RPMI8226 (cell line): ENCODE measurements at regions not wholly inside any gene's neighbourhood (a gene's known extent, or its start where the extent isn't known, plus 50 kb on each side); places are given as distances from the start of the nearest gene placed in this dataset.
A peak's percentile ranks its signal among the peaks of the same experiment; 100 is the strongest.
"Not testable (repeated sequence)": the region's sequence is repeated elsewhere in the genome, so short reads cannot be mapped to it uniquely, and the experiment has no call there.

ENCODE experiments used
- DNase-seq: peaks from one replicate; pipeline ENCODE4 v3.0.0-alpha.2; 2015

DNA sequence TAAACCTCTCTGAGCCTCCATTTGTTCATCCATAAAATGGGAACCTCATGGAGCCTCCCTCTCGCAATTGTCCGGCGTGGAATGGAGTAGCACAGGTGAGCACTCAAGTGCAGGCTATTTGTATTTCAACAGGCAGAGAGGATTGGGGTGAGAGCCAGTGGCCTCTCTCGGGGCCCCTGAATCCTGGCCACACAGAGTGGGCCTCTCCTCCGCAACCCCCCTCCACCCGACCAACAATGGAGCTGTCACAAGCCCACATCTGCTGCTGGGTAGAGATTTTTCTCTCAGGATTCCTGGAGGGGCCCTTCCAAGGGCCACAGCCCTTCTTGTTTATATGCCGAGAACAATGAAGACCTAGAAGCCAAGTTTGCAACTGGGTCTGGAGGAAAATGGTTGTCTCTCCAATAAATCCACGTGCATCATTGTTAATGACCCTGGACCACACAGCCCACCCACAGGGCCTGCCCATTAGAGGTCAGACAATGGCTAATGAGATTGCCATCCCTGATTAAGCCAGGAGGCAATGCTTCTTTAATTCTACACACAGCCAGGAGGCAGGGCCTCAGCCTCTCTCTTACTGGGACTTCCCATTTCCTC, 233.0 kb downstream of the ANKRD60 start:
- no peak for DNase-seq

DNA sequence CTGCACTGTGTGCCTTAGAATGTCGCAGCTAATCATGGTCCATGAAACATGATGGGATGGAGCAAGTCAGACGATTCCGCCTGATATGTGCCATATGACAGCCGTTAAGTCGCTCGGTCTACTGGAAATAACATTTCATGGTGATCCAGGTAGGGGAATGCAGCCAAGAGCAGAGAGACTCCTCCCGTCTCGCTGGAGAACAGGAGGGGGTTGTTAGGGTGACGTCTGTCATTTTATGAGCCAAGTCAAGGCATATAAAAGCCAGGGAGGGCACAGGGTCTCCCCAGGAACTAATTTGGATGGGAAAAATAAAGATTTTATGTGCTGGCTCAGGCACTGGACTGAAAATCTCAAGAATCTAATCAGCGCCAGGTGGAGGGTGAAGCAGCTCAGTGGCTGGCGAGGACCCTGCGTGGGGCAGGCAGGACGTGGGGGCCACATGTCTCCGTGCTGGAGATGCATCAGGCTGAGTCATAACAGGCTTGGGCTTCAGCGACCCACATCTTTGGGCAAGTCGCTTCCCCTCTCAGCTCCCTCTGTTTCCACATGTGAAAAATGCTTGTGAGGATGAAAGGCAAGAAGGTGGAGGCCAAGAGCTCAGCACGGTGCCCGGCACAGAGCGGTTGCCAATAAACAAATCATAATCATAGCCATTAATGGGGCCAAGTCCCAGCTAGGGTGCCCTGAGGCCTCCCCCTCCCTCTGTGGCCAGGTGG, 234.6 kb downstream of the ANKRD60 start:
- no peak for DNase-seq

DNA sequence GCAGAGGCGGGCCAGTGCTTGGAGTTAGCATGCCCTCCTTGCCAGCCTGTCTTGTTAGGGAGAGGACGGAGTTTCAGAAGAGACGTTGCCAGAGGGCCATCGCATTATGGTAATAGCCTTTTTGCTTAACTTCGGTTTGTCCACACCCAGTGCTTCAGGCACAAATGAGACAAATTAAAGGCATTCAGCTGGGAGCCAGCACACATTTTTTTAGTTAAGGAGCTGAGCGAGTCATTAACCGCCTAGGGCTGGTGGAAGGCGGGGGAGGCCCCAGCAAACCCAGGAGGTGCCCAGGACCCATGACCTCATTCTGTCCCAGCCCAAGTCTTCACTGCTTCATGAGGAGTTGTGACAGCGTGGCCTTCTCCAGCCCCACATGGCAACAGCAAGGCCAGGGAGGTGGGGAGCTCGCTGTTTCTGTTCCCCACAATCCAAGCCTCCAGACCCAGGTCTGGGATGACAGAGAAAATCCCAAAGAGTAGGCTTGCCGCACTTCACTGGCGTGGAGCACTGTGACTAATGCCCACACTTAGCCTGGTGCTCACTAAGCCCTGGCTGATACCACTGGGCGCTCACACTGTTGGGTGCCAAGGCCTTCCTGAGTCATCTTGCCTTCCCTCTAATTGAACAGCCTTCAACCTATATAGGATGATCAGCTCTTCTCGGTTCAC, 237.1 kb downstream of the ANKRD60 start:
- DNase-seq = no peak

DNA sequence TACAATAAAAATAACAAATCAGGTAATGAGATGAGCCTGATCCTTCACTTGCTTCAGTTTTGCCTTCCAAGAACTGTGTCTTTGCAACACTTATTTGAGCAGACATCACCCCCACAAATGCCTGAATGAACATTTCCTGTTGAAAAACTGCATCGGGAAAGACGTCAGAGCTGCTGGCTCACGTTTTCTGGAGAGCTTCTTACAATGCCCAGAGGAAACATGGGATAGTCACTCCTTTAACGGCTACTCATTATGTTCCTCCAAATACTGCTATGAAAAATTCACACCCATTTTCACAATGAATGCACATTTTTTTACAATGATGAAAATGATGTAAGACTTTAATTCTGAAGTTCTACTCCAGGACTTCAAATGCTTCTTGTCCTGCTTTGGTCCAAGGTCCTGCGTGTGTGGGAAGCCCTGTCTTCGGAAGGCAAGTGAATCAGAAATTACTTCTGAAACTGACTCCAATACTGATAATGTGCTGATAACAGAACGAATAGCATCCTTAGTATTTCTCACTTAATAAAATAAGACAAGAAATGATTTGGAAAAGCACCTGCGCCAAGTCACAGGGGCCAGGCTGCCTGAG, 238.0 kb downstream of the ANKRD60 start:
- DNase-seq = no peak

DNA sequence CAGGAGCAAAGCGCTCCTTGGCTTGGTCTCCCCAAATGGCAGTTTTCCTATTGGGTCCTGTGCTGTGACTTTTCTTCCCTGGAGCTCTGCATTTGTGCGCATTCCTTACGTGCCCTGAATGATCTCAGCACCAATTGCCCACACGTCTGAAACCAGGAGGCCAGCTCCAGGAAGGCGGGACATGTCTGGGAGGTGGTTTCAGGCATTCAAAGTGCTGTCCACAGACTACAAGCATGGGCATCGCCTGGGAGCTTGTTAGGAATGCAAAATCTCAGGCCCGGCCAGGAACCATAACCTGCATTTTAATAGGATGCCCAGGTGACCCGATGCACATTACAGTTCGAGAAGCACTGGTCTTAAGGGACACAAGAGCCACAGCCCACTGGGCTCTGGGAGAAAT, 239.6 kb downstream of the ANKRD60 start:
- no peak for DNase-seq

DNA sequence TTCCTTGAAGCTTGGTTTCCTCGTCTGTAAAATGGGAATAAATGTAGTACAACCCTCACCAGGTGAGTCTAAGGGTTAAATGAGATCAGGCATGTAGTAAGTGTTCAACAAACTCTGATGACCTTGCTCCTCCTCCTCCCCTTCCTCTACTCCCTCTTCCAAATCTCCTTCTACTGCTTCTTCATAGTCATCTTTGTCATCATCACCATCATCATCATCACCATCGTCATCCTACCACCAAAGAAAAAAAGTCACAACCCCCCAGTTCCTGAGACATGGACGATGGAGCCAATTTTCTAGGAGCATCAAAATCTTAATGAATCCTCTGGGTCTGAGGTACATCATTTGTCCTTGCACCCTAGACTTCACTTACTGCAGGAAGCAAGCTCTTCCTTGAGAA, 240.0 kb downstream of the ANKRD60 start:
- no peak for DNase-seq

DNA sequence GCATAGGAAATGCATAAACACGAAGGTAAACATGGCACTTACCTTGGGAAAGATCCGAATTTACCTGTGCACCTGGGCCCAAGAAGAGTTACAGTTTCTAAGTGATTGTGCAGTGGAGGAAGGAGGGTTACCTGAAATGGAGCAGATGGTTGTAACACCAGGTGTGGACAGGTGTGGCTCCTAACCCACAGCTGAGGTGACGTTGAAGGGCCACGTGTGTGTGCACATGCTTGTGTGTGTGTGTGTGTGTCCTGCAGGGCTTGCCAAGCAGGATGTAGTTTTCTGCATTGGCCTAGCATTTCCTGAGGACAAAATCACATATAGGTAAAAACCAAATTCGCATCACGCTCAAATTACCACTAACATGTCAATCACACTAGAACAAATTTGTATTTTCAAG, 240.8 kb downstream of the ANKRD60 start:
- DNase-seq = no peak

DNA sequence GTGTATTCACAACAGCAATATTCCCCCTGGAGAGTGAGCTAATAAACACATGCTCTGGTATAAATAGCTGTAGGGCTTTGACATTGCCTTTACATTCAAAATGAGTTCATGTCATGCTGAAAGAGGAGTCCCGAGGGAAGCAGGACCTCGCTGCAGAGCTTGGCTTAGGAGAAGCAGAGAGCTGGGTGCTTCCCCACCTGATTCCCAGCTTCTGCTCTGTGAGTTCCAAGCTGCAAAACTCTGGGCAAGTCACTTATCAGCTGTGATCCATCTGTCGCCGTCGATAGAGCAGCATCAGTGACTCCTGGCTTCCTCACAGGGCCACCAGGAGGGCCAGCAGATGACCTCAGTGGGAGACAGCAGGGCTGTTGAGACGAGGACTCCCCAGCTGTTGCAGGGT, 241.8 kb downstream of the ANKRD60 start:
- DNase-seq = no peak

DNA sequence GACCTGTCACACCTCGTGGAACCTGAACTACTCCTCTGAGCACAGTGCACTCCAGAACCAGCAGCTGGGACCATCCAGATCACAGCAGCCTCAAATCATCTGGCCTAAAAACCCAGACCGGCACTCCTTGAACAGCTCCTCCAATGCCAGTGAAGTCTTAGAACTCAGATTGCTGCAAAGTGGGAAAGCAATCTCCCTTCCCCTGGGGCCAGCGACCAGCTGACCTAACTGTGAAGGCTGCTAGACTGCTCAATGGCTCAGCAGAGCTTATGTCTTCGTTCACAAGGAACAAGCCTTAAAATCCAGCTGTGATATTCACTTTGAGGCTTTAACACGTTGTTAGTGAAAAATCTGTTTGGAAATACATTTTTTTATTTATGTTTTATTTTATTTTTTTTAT, 243.2 kb downstream of the ANKRD60 start:
- no peak for DNase-seq

DNA sequence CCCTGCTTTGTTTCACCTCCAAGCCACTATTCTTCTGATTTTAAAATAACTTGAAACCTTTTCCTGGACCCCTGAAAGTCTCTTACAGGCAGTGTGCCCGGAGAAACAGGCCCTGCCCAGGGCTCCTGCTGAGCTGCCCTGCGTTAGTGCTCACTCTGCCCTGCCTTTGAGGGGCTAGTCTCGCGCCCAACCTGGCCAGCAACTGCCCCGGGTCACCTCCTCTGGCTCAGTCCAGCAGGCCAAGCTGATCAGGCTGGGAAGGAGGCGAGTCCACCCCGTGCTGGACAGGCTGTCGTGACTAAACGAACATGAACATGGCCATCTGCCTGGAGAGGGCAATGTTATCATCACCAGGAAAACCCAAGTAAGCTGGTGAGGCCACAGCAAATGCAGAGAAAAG, 245.4 kb downstream of the ANKRD60 start:
- no peak for DNase-seq

DNA sequence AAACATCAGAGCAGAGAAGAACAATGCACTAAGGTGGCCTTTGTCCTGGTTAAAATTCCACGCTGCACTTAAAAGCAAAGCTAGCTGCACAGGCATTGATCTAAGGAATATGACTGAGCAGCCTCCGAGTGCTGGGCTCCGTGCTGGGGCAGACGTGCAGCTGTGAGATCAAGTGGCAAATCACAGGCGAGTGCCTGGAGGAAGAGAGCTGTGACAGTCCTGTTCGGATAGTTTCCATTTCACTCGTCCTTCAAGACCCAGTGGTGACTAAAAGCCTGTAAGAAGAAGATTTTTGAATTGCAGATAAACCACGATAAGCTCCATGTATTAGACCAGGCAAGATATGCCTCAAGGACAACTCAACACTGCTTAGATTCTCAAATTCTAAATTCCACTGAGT, 247.9 kb downstream of the ANKRD60 start:
- DNase-seq = no peak

DNA sequence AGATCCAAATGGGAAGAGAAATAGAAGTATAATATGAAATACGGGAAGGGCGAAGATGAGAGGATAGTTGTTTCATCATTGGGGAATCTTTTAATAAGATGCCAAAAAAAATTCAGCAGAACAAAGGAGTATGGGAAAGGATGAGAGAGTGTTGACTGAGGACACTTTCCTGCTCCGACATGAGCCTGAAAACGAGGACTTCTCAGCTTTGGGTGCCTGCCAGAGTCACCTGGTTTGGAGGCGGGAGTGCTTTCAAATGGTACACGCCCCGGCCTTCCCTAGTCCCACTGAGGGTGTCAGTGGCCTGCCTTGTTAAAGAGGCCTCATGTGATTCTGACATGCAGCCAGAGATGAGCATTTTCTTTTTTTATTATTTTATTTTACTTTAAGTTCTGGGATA, 250.9 kb downstream of the ANKRD60 start:
- DNase-seq = peak; percentile 6

DNA sequence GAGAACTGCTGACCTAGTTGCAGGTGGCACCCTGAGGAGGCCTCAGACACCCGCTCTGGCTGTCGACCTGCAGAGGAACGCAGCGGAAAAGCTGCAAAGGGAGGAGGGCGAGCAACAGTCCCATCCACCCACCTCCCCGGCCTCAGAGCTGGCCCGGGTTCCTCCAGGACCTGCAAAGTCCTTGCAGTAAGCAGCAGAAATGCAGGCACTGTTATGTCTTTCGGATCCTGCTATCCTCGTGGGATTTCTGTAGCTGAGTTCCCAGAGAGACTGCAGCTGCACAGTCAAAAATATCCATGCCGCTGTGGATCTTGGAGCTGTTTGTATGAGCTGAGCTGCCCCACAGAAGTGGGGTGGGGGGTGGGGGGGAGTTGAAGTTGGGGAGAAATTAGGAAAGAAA, 251.3 kb downstream of the ANKRD60 start:
- DNase-seq = no peak

DNA sequence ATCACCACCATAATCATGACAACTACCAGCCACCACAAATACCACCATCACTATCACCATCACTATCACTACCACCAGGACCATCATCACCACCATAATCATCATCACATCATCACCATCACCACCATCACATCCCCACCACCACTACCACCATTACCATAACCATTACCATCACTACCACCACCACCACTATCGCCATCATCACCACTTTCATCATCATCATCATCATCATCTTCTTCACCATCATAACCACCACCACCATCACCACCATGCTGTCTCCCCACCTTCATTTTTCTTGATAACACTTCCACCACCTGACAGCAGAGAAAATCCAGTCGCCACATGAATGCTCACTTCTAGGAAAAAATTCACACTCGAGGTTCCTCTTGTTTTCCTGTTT, 253.6 kb downstream of the ANKRD60 start:
- no peak for DNase-seq

DNA sequence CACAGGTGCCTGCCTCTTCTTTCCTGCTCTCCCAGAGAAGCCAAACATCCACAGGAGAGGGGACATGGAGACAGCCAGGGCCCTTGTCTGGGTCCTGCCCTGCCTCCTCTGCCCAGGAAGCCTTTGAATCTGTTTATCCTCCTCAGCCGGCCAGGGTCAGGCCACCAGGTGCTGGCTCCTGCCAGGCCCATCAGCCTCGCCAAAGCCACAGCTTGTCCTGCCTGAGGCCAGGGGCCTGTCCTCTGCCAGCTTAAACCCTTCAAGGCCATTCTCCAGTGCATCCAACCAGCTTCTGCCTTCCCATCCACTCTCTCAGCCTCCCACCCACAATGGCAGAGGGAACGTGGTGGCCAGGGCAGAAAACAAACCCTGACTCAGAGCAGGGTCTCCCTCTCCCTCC, 254.6 kb downstream of the ANKRD60 start:
- no peak for DNase-seq

DNA sequence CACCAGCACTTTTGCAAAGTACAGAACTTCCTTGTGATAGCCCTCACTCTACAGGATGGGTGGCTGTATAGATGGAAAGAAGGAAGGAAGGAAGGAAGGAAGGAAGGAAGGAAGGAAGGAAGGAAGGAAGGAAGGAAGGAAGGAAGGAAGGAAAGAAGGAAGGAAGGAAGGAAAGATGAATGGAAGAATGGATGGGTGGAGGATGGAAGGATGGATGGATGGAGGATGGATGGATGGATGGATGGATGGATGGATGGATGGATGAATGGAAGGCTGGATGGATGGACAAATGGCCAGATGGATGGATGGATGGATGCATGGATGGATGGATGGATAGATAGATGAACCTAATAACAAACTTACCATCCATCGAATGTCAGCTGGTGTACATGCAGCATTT, 256.9 kb downstream of the ANKRD60 start:
- not testable (repeated sequence) for DNase-seq

DNA sequence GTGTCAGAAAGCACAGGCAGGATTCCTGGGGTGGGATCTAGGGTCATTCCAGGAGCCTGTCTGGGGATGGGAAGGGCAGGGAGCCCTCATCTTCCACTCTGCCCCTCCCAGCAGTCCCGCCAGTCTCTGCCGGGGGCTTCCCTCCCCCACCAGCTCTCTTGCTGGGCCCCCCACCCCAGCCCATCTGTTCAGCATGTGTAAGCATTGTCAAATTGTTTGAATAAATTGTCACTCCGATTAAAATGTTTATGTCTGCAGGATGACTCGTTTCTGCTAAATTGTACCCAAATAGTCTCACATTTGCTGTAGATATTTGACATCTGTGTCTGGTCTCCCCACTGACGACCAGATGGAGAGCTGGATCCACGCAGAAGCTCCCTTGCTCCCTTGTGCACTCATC, 257.6 kb downstream of the ANKRD60 start:
- no peak for DNase-seq

DNA sequence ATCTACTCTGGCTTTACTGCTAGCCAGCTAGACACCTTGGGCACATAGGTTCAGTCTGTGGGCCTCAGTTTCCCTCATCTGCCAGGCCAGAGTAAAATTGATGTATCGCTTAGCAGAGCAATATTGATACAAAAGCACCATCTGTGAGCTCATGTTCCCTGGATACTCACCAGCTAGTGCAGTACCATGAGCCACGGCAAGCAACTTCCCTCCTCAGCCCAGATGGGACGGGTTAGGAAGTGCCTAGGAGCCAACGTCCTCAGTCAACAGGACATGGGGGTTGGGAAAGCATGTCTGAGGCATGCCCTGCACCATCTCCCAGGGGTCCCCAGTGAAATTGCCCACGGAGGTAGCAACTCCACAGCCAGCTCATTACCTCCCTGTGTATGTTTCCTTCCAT, 258.3 kb downstream of the ANKRD60 start:
- DNase-seq = no peak

DNA sequence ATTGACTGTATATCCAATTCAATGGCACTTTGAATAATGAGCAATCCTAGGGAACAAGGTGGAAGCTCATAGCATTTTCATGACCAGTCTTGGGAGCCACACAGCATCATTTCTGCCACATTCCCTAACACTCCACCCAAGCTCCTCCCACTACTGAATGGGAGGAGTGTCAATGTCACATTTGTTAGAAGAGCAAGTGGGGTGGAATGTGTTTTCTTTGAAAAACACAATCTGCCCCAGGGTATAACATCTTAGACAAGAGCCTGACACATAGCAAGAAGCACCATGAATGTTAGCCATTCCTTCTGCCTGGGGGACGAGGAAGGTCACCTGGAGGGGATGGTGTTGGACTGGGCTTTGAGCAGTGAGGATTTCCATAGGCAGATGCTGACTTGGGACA, 258.3 kb upstream of the PMEPA1 start:
- DNase-seq = no peak

DNA sequence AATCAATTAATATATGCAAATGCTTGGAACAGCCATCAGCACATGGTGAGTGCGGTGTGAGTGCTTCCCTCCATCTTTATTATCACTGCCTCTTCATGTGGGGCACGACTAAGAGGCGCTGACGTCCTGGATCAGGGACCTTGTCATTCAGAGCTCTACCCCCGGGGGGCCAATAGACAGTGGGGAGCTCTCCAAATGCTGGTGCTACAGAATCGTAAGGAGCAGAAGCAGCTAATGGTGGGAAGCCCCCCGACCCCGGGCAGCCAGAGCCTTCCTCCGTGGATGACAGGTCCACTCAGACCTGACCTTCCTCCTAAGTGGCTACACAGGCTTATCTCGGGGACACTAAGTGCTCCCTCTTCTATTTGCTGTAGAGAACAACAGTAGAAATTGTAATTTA, 257.5 kb upstream of the PMEPA1 start:
- no peak for DNase-seq

DNA sequence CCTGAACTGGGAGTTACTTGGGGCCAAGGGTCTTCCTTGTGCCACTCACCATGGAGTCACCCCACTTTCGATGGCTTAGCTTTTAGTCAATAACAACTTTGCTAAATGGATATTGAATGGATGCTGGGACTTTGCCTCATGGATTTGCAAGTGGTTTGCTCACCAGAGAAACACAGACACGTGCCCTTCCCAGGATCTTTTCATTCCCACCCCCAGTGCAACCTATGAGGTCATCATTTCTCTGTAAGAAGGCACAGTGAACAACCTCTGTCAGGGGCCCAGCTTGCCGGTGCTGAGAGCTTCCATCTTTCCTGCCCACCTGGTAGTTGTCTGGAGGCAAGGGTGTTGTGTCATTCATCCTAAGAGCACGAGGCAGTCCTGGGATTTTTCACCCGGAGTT, 256.8 kb upstream of the PMEPA1 start:
- no peak for DNase-seq

DNA sequence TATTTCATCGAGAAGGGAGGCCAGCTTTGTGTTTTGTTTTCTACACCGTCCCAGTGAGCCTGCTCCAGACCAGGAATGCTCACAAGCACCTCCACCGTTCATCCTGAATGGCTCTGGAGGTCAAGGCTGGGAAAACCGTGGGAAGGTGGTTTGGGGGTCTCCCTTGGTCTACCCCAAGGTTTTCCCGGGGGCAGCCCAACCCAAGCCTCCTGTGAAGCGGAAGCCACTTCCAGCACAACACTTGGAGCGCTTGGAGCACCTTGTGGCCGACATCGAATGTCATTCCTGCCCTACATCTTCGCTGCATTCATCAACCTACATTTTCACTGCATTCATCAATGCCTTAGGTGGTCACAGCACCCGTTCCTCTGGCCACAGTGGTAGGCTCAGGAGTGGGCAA, 255.6 kb upstream of the PMEPA1 start:
- DNase-seq = no peak

DNA sequence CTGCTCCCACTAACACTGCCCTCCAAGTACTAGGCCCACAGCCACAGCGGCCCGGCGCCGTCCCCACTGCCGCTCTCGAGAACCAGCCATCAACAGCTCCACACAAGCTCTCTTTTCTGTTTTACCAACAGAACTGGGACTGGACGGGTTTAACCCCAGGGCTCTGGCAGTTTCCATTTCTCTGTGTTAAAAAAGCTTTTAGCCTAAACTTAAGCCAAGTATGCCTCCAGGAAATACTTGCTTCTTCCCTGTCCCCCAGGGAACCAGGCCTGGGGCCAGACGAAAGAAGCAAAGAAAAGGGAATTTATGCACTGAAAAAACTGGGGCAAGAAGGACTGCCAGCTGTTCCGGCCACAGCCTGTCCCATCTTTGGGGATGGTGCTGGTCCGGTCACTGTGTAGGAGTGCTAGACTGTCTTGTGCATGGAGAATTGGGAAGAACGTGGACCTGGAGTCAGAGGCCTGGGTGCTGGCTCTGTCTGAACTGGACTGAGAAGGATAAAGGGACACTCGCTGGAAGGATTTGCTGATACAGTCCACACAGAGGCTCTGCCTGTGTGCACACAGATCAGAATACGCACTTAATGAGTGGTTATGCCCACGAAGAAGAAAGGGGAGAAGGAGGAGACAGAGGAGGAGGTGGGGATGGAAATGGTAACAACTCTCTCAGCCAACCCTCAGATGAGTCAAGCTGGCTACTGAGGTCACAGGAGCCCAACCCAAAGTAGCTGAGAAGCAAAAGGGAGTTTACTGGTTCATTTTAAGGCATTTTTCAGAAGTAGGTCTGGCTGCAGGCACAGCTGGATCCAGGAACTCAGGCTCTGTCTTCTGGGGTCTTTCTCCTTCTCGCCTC, 254.4 kb upstream of the PMEPA1 start:
- DNase-seq = no peak
